A673 (cell line): ENCODE measurements at regions not wholly inside any gene's neighbourhood (a gene's known extent, or its start where the extent isn't known, plus 50 kb on each side); places are given as distances from the start of the nearest gene placed in this dataset.

ENCODE experiments used
- EZH2 ChIP-seq: fragments of 200-600 bp; sonication (generic); IDR thresholded peaks from 2 replicates; pipeline ENCODE4 v1.6.1; 2017; ENCODE audit warnings: borderline replicate concordance, low read depth, mild to moderate bottlenecking, mixed read lengths, antibody characterized with exemption, low read length; ENCODE audit not compliant: poor library complexity, severe bottlenecking
- TF ChIP-seq, protein P1 (sequence below): fragments of 300-800, 200-600 bp; sonication (generic); conservative IDR thresholded peaks from 2 replicates; pipeline ENCODE4 v1.5.1; 2017; ENCODE audit warnings: low read depth, mild to moderate bottlenecking, antibody characterized with exemption, low read length, moderate library complexity, mixed read lengths

- TF ChIP-seq, protein P1, sequence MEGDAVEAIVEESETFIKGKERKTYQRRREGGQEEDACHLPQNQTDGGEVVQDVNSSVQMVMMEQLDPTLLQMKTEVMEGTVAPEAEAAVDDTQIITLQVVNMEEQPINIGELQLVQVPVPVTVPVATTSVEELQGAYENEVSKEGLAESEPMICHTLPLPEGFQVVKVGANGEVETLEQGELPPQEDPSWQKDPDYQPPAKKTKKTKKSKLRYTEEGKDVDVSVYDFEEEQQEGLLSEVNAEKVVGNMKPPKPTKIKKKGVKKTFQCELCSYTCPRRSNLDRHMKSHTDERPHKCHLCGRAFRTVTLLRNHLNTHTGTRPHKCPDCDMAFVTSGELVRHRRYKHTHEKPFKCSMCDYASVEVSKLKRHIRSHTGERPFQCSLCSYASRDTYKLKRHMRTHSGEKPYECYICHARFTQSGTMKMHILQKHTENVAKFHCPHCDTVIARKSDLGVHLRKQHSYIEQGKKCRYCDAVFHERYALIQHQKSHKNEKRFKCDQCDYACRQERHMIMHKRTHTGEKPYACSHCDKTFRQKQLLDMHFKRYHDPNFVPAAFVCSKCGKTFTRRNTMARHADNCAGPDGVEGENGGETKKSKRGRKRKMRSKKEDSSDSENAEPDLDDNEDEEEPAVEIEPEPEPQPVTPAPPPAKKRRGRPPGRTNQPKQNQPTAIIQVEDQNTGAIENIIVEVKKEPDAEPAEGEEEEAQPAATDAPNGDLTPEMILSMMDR = no peak
- TF ChIP-seq EZH2 = no peak
Measured at GRCh38 chr2:117091041-117091837, 723.3 kb upstream of the DDX18 start.
